NCI-H2227 (cell line): ENCODE measurements at regions not wholly inside any gene's neighbourhood (a gene's known extent, or its start where the extent isn't known, plus 50 kb on each side); places are given as distances from the start of the nearest gene placed in this dataset.
"Not testable (repeated sequence)": the region's sequence is repeated elsewhere in the genome, so short reads cannot be mapped to it uniquely, and the experiment has no call there.

ENCODE experiments used
- DNase-seq: peaks from one replicate; lab custom pipeline; 2025; ENCODE audit not compliant: unreplicated experiment; lab: John Stamatoyannopoulos, UW

DNA sequence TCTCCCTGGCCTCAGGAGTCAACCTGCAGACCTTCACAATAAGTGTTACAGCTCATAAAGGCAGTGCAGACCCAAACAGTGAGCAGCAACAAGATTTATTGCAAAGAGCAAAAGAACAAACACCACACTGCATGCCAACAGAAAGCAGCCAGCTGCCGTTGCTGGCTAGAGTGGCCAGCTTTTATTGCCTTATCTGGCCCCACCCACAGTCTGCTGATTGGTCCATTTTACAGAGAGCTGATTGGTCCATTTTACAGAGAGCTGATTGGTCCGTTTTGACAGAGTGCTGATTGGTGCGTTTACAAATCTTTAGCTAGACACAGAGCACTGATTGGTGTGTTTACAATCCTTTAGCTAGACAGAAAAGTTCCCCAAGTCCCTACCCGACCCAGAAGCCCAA lies 885.9 kb upstream of the SPRY2 start:
- DNase-seq: not testable (repeated sequence)

DNA sequence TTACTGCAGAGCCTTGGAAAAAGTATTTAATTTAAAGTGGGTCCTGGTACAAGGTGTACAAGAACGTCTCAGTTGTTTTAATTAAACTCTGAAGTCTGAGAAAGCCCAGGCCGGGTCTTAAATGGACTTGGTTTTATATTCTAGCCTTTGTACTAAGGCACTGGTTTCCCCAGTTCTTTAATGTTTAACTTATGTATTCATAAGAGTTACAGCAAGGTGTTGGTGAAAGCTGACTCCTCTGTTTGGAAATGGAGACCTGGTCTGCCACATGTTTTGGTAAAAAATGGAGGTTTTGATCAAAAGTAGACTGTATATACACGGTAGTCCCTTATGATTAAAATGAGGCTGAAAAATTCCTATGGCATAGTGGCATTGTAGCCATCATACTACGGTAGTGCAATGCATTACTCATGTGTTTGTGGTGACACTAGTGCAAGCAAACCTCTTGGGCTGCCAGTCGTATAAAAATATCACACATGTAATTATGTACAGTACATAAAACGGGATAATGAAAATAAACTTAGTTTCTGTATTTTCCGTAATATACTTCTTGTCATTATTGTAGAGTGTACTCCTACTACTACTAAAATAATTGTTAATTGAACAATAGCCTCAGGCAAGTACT lies 883.4 kb upstream of the SPRY2 start:
- DNase-seq: no peak

DNA sequence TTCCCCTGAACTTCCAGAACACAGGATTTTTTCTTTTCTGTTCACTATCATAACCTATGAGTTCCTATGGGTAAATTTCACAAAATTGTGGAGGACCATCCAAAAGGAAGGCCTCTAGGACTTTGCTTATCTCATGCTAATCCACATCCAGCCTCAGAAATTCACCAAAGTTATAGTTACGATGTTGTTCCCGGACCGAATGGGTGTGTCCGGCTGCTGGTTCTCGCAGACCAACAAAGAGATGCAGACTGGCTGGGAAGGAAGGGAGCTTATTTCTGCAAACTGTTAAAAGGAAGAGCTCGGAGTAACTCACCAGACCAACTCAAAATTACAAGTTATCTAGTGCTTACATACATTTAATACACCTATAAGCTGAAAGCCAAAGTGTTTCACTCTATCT lies 882.9 kb upstream of the SPRY2 start:
- no peak for DNase-seq

GRCh38 chr13:81211713-81212112 lies 870.8 kb upstream of the SPRY2 start:
- DNase-seq: no peak

DNA sequence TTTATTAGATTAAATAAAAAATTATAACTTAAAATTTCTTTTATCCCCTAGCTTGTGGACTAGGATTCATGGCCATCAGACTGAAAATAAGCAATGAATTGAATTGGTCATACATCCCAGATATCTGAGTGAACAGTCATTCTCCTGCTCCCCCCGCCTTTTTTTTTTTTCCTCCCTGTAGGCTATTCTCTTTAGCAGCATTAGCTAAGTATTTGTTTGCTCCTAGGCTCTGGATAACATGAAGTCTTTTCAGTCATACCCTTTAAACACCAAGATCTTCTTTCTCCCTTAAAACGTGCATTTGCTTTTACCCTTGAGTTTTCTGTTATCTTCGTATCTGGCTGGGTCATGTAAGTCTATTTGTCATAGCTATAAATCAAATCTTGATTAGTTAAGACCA lies 866.7 kb upstream of the SPRY2 start:
- DNase-seq: no peak

- no peak for DNase-seq
These were observed 866.3 kb upstream of the SPRY2 start for GRCh38 chr13:81207231-81207630.

DNA sequence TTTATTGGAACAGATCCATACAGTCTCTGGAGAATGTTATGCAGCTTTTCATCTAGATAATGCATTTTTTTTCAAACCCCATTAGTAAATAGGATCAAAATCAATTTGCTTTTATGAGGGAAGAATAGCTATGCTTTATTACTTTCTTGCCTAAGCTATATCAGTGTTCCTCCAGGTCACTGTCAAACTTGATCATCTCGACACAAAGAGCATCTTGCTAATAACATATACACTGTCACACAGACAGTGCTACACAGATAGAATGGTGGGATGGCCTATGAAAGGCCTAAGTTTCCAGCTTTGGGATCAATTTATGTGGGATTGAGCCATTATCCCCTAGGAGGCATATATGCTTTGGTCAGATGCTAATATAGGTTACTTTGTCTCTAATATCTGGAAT lies 862.9 kb upstream of the SPRY2 start:
- DNase-seq: no peak

DNA sequence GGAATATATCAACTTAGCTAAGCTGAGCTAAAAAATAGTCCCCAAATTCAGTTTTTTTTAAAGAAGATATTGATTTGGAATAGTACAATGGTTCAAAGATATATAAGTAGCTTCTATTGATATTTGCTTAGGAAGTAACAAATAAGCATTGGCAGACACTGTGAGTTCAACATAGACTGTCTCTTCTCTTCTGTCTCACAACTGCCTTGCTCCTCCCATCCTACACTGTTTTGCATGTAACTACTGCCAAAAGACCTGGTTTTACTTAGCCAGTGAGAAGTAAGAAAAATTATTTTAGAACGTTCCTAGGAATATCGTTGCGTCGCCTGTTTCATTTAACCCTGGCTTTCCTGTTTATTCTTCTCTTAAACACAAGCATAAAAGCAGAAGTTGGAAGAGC lies 859.0 kb upstream of the SPRY2 start:
- DNase-seq: no peak

GRCh38 chr13:81197966-81198365 lies 857.0 kb upstream of the SPRY2 start:
- no peak for DNase-seq

GRCh38 chr13:81197483-81197882 lies 856.6 kb upstream of the SPRY2 start:
- DNase-seq: no peak

DNA sequence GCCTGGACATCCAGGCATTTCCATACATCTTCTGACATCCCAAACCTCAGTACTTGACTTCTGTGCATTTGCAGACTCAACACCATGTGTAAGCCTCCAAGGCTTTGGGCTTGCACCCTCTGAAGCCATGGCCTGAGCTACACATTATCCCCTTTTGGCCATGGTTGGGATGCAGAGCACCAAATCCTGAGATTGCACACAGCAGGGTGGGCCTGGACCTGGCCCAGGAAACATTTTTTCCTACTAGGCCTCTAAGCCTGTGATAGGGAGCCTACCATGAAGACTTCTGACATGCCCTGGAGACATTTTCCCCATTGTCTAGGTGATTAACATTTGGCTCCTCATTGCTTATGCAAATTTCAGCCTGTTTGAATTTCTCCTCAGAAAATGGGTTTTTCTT lies 853.4 kb upstream of the SPRY2 start:
- no peak for DNase-seq

DNA sequence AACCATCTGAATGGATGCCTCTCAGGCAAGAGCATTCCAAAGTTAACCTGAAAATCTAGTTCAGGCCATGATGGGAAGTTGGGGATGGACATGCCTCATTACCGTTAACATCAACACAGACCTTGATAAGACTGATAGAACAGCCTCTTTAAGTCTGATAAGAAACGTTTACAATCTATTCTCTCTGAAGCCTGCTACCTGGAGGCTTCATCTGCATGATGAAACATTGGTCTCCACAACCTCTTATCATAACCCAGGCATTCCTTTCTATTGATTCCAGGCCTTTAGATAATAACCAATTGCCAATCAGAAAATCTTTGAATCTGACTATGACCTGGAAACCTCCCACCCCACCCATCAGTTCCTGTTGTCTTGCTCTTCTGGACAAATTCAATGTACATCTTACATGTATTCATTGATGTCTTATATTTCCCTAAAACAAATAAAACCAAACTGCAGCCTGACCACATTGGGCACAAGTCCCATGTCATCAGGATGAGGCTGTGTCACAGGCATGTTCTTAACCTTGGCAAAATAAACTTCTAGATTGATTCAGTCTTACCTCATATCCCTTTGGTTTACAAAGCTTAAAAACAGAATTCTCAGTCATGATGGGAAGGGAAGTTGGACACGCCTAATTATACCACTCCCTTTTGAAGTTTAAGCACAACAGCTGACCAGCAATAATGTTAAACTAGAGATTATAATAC lies 843.8 kb upstream of the SPRY2 start:
- DNase-seq: no peak

DNA sequence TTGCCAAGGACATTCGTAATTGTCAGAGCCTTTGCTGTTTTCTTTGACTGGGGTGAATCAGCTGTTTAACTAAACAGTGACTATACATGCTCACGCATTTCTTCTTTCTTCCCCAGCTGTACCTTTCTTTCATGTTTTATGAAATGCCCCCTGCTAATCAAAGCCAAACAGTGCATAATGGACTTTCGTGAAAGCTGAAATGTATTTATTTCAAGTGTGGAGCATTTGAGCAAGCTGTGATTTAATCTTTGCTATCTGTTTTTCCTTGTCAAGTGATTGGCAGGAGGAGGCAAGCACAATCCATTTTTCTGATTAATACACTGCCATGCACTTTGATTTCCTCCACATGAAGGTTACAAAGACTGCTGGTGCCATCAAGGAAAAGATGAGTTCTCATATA lies 831.7 kb upstream of the SPRY2 start:
- DNase-seq: no peak

DNA sequence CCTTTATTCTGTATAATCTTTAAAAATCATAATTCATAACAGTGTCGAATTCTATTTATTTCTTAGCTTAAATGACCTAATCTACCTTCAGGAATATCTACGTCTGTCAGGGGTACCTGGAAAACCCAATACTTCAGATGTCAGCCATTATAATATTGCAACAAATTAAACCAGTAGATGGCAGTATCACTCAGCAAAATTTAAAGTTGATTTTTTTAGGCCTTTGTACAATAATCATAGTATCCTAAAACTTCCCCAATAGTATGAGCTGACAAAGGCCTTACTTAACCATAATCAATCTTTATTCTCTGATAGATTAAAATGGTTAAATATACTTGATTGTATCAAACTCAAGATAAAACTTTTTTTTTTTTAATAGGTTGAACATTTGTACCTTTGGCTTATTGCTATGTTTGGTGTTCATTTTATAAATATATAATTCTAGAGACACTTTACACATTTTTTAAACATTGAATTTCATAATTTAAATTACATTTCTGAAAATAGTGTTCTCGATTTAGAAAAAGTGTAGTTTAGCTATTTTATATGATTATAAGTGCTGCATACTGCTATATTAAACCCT lies 830.2 kb upstream of the SPRY2 start:
- DNase-seq: peak; percentile 5

DNA sequence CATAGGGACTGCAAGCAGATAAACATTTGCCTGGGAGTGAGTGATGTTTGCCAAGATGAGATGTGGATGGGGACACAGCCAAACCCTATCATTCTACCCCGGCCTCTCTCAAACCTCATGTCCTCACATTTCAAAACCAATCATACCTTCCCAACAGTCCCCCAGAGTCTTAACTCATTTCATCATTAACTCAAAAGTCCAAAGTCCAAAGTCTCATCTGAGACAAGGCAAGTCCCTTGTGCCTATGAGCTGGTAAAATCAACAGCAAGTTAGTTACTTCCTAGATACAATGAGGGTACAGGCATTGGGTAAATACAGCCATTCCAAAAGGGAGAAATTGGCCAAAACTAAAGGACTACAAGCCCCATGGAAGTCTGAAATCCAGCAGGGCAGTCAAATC lies 822.9 kb upstream of the SPRY2 start:
- not testable (repeated sequence) for DNase-seq

DNA sequence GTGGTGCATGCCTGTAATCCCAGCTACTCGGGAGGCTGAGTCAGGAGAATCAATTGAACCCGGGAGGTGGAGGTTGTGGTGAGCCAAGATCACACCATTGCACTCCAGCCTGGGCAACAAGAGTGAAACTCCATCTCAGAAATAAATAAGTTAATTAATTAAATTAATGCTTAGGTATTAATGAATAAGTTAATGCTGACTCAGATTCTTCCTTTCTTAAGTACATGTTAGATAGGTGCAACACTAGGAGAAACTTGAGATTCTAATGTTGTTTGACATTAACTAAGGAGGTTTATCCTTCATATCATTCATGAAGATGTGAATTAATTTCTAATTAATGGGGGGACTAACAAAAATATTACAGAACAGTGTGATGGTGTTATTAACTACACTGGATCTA lies 812.6 kb upstream of the SPRY2 start:
- no peak for DNase-seq

GRCh38 chr13:81148822-81149221 lies 807.9 kb upstream of the SPRY2 start:
- DNase-seq: no peak

GRCh38 chr13:81146576-81146975 lies 805.6 kb upstream of the SPRY2 start:
- DNase-seq: not testable (repeated sequence)

GRCh38 chr13:81142306-81142999 lies 801.5 kb upstream of the SPRY2 start:
- DNase-seq: no peak

DNA sequence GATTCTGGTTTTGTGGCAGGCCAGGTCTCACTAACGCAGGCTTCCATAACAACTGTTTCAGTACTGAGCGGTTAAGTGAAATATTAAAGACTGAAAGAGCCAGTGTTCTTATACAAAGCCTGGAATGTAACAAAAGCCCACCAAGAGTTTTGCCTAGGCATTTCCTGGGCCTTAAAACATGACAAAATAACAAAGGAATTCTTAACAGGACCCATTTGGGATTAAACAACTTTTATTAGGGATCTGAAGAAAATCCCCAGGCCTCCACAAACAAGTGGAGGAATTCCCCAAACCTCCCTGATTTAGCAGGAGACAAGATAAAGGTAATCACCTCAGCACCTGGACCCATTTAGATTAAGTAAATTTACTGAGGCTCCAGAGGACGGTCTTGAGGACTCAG lies 799.7 kb upstream of the SPRY2 start:
- DNase-seq: no peak

- no peak for DNase-seq
These were observed 799.1 kb upstream of the SPRY2 start for GRCh38 chr13:81139987-81140386.

DNA sequence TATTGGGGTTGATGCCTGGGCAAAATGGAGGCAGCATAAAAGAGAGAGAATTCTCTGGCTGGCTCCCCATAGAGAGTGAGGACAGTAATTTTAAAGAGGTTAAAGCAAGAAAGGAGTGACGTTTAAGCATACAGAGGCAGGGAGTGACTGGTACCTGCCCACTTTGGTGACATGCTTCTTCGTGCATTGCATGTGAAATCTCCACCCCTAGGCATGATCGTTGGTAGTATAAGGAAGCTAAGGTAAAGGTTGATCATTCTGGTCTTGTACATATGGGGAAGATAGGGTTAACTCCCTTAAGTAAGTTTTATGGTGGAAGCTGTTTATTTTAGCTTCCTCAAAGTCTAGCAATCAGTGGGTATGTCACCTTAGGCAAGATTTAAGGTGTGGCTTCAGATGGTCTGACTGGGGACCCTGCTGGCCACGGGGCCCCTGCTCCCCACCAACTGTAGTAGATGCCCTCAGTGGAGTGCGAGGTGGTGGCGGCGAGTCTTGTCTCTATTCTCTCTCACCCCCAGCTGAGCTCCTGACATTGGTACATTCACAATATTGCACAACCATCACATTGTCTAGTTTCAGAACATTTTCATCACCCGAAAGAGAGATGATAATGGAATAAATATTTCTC lies 797.5 kb upstream of the SPRY2 start:
- DNase-seq: no peak
